LNCAP (cell line): ENCODE measurements at regions not wholly inside any gene's neighbourhood (a gene's known extent, or its start where the extent isn't known, plus 50 kb on each side); places are given as distances from the start of the nearest gene placed in this dataset.

Experiments used
- TF ChIP-seq, protein P1 (sequence below): fragments of 450-650 bp; IDR thresholded peaks from 2 replicates; pipeline ENCODE4 v1.5.1; 2017; ENCODE audit warnings: mild to moderate bottlenecking

GRCh38 chr6:148602136-148602535 is 144.7 kb upstream of the UST start:
- TF ChIP-seq, protein P1, sequence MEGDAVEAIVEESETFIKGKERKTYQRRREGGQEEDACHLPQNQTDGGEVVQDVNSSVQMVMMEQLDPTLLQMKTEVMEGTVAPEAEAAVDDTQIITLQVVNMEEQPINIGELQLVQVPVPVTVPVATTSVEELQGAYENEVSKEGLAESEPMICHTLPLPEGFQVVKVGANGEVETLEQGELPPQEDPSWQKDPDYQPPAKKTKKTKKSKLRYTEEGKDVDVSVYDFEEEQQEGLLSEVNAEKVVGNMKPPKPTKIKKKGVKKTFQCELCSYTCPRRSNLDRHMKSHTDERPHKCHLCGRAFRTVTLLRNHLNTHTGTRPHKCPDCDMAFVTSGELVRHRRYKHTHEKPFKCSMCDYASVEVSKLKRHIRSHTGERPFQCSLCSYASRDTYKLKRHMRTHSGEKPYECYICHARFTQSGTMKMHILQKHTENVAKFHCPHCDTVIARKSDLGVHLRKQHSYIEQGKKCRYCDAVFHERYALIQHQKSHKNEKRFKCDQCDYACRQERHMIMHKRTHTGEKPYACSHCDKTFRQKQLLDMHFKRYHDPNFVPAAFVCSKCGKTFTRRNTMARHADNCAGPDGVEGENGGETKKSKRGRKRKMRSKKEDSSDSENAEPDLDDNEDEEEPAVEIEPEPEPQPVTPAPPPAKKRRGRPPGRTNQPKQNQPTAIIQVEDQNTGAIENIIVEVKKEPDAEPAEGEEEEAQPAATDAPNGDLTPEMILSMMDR = no peak

GRCh38 chr6:148608199-148608951 is 138.5 kb upstream of the UST start:
- TF ChIP-seq, protein P1 = peak; percentile 73

GRCh38 chr6:148611213-148611612 is 135.6 kb upstream of the UST start:
- TF ChIP-seq, protein P1 = no peak

- TF ChIP-seq, protein P1 = no peak
Observed at GRCh38 chr6:148612043-148612442, 134.8 kb upstream of the UST start.

GRCh38 chr6:148614602-148615001 is 132.2 kb upstream of the UST start:
- TF ChIP-seq, protein P1 = no peak

DNA sequence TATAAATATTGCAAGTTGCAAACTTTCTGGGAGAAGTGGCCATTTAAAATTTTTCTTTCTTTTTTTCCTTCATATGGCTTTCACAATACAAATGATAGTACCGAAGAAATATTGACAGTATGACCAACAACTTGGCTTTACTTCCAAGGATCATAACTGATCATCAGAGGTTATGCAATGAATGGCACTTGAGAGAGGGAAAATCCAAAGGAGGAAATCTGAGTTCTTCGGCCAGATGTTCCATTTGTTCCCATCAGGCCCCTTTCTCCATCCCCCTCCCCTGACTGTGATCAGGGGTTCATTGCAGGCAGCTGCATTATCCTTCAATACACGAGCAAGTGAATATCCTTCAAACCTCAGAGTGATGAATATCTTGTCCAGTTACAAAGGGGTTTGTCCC is 130.0 kb upstream of the UST start:
- TF ChIP-seq, protein P1 = no peak

- TF ChIP-seq, protein P1 = no peak
Observed at GRCh38 chr6:148617530-148617929, 129.3 kb upstream of the UST start.

- TF ChIP-seq, protein P1 = no peak
Observed at GRCh38 chr6:148619891-148620290, 126.9 kb upstream of the UST start.
